ENCODE measurements at regions not wholly inside any gene's neighbourhood (a gene's known extent, or its start where the extent isn't known, plus 50 kb on each side); places are given as distances from the start of the nearest gene placed in this dataset.
"Not testable (repeated sequence)": the region's sequence is repeated elsewhere in the genome, so short reads cannot be mapped to it uniquely, and the experiment has no call there.

DNA sequence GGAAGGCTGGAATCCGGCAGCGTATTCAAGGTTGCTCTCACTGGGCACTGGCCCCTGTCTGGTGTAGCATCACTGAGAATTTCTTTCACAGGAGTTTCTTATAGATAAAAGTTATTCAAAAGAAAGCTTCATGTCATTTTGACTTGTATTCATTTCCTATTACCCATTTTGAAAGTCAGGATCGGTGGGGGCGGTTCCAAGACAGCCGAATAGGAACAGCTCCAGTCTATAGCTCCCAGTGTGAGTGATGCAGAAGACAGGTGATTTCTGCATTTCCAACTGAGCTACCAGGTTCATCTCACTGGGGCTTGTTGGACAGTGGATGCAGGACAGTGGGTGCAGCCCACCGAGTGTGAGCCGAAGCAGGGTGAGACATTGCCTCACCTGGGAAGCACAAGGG, 51.5 kb upstream of the CDC42EP3 start:
- DNase-seq, result not testable (repeated sequence)

GRCh38 chr2:37730037-37730818, 58.8 kb upstream of the CDC42EP3 start:
- no peak for DNase-seq

DNA sequence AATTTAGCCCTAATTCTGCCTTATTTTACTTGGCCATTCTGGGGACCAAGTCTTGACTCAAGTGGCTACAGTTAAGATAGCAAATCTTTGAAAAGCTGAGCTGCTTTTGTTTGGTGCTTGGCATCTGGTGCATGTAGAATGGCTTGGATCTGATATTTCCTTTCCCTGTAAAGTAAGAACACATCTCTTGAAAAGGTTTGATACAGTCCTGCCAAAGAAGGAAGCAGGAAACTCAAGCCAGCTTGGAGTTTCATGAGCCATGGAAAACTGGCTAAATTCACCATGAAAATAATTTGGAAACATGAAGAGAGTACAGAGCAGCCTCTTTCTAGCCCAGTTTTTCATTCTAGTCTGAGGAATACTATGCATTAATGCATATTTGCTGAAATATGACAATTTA, 61.0 kb upstream of the CDC42EP3 start:
- DNase-seq, result not testable (repeated sequence)

- DNase-seq, result no peak
Measured at GRCh38 chr2:37733251-37733650, 61.8 kb upstream of the CDC42EP3 start.

DNA sequence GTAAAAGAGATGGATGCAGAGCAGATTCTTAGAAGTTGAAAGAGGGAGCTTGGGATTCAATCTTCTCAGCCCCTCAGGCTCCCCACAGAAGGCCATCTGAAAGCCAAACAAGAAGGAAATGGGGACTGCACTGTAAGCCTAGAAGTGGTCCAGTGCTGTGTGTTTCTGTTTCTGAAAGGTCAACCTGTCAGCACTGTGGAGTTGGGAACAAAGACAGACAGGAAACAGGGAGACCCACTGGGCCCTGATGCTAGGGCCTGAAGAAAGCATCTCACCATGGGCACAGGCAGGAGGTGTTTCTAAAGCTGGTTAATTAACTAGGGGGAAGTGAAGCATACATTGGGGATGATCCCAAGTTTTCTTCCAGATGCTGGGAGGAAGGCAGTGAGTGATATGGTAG, 62.5 kb upstream of the CDC42EP3 start:
- not testable (repeated sequence) for DNase-seq

- DNase-seq, result not testable (repeated sequence)
Measured at GRCh38 chr2:37734891-37735523, 63.6 kb upstream of the CDC42EP3 start.

- not testable (repeated sequence) for DNase-seq
Measured at GRCh38 chr2:37735524-37735910, 64.1 kb upstream of the CDC42EP3 start.

DNA sequence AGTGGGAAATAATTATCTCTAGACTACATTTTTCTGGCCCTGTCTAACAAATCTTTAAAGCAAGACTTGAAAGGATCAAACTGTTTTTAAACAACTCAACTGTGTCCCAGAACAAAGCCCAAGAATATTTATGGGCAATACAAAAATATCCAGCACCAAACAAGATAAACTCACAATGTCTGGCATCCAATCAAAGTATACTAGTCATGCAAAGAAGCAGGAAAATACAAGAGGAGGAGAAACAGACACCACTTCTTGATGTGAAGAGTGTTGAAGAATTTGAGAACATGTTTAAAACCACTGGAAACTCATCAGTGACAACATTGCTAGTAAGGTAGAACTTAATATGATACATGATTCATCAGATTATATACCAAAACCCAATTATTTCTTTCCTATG, 66.1 kb upstream of the CDC42EP3 start:
- no peak for DNase-seq

GRCh38 chr2:37738266-37738885, 66.9 kb upstream of the CDC42EP3 start:
- no peak for DNase-seq

- no peak for DNase-seq
Measured at GRCh38 chr2:37739153-37739552, 67.7 kb upstream of the CDC42EP3 start.

DNA sequence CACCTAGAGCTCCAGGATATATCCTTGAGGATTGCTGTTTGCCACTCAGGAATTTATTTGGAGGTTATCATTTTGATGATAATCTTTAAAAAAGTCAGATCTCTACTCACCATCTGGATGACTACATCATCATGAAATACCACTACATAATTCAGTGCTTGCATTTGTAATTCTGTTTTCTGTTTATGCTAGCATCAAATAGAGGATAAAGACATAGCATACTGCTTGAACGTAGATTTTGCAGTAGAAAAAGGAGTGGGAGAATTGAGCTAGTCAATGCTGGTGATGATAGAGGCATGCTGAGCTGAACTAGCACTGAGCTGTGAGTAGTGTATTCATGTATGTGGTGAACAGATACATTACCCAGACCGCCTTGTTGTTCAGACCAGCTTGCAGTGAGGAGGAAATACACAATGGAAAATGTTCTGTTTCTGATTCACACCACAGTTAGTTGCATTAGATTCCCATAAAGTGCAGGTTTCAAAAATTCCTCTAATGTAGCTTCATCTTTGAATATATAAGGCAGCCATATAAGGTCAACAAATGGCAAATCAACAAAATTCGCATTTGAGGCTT, 68.8 kb upstream of the CDC42EP3 start:
- no peak for DNase-seq

GRCh38 chr2:37742286-37742685, 70.8 kb upstream of the CDC42EP3 start:
- no peak for DNase-seq

- no peak for DNase-seq
Measured at GRCh38 chr2:37744010-37744409, 72.6 kb upstream of the CDC42EP3 start.

GRCh38 chr2:37744961-37745360, 73.5 kb upstream of the CDC42EP3 start:
- DNase-seq, result not testable (repeated sequence)

DNA sequence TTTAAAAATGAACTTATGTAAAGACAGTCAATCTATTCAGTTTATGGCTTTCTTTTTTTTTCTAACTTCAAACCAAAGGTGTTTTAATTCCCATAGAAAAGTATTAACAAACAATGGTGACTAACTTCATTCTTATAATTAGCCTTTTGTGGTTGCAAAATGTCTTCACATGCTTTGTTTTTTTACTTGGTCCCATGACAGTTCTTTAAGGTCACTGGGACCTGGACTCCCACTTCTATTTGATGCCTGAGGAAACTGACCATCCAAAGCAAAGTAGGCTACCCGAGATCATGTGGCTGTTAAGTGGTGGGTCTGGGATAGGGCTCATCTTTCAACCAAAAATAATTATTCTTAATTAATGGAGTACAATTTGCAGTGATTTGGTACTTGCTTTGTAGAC, 74.6 kb upstream of the CDC42EP3 start:
- not testable (repeated sequence) for DNase-seq

DNA sequence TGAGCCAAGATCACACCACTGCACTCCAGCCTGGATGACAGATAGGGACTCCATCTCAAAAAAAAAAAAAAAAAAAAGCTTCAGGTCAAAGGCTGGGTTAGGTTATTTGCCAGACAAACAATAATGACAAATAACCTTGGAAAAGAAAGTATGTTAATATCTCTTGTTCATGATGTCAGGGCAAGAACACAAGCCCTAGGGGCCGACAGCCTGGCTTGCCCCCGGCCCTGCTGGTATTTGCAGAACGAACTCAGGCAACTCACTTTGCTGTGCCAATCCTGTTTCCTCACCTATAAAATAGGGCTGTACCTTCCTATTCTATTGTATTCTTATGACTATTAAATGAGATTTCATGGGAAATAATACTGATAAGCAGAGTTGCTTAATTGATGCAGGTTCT, 75.4 kb upstream of the CDC42EP3 start:
- DNase-seq, result no peak

DNA sequence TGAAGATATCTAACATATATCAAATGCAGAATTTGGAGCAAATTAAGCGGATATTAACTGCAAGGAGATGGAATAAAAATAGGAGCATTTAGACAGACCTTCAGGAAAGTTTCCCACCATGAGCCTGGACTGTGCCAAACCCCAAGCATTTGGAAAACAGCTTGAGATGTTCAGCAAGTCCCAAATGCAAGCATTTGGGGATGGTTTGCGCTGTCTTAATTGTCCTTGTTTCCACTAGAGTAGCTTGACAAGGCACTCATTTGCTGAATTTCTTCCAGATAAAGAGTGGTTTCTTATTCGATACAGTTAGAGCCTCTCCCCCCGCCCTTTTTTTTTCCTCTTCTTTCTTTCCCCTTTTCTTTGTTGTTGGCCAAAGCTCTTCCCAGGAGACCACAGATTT, 77.1 kb upstream of the CDC42EP3 start:
- no peak for DNase-seq

DNA sequence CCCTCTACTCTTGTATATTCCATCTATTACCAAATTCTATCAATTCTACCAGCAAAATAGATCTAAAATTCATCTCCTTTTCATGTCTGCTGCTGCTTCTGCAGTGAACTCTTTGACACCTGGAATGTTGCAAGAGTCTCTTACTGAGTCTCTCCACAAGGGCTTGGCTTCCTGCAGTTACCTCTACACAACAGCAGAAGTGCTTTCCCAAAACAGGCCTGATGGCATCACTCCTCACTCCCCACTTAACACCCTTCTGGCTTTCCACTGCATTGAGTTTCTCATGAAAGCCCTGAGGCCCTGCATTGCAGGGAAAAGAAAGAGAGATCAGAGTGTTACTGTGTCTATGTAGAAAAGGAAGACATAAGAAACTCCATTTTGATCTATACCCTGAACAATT, 78.8 kb upstream of the CDC42EP3 start:
- DNase-seq, result not testable (repeated sequence)

GRCh38 chr2:37752766-37753165, 81.3 kb upstream of the CDC42EP3 start:
- no peak for DNase-seq

DNA sequence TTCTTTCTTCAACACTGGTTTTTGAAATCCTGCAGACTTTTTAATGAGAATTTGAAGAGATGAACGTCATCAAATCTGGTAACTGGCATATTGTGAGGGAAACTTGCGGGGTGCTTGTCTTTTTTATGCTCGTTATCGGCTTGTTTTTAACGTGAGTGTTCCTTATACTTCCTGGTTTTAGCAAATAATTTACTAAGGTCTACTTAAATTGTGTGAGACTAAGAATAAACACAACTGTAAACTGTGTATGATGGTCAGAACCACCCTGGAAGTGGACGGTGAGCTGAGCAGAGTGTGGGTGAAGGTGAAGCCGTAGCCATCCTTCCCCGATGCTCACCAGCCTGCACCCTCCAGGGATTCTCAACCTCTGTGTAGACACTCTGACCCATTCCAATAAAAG, 82.3 kb upstream of the CDC42EP3 start:
- no peak for DNase-seq

GRCh38 chr2:37755961-37756559, 84.6 kb upstream of the CDC42EP3 start:
- not testable (repeated sequence) for DNase-seq

- DNase-seq, result not testable (repeated sequence)
Measured at GRCh38 chr2:37757456-37757855, 86.0 kb upstream of the CDC42EP3 start.

DNA sequence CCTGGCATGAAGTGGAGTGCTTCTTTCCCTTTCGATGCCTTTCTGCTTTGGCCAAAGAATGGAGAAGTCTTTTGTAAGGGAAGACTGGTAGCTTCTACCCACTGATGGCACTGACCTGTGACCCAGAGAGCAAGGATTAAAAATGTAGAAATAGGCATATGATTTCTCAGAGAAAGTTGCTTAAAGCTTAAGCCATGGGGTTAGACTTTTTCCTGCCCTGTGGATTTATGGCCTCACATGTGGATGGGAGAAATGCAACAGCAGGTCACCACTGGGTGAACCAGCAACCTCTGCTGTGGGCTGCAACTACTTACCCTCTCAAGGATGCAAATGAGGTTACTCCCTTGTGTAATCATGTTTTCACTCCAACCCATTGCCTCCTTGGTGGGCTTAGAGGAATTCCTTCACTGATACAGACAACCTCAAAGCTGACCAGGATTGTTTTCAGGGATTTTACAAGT, 86.7 kb upstream of the CDC42EP3 start:
- not testable (repeated sequence) for DNase-seq
